HFFc6 (cell line): ENCODE measurements at regions not wholly inside any gene's neighbourhood (a gene's known extent, or its start where the extent isn't known, plus 50 kb on each side); places are given as distances from the start of the nearest gene placed in this dataset.

Experiments used
- DNase-seq: peaks from one replicate; pipeline ENCODE4 v3.0.0-alpha.2; 2018
- H3K27ac Mint-ChIP-seq: 2 replicates; pipeline ENCODE4 v1.8.0; 2020; ENCODE audit warnings: mild to moderate bottlenecking, mixed read lengths
- H3K27me3 Mint-ChIP-seq: 2 replicates; pipeline ENCODE4 v1.8.0; 2021; ENCODE audit warnings: mild to moderate bottlenecking, moderate library complexity, mixed read lengths; ENCODE audit not compliant: insufficient read depth
- H3K36me3 Mint-ChIP-seq: 2 replicates; pipeline ENCODE4 v1.8.0; 2021; ENCODE audit warnings: low read depth, mixed read lengths
- H3K4me1 Mint-ChIP-seq: 2 replicates; pipeline ENCODE4 v1.8.0; 2020; ENCODE audit warnings: low read depth, mixed read lengths
- H3K4me3 Mint-ChIP-seq: 2 replicates; pipeline ENCODE4 v1.8.0; 2020; ENCODE audit warnings: mild to moderate bottlenecking, moderate library complexity, mixed read lengths
- H3K9me3 Mint-ChIP-seq: 2 replicates; pipeline ENCODE4 v1.8.0; 2020; ENCODE audit warnings: mild to moderate bottlenecking, mixed read lengths
- CTCF ChIP-seq: fragments of 200-600 bp; sonication (generic); IDR thresholded peaks from 2 replicates; pipeline ENCODE4 v1.5.0; 2021; ENCODE audit warnings: antibody characterized with exemption, mild to moderate bottlenecking

DNA sequence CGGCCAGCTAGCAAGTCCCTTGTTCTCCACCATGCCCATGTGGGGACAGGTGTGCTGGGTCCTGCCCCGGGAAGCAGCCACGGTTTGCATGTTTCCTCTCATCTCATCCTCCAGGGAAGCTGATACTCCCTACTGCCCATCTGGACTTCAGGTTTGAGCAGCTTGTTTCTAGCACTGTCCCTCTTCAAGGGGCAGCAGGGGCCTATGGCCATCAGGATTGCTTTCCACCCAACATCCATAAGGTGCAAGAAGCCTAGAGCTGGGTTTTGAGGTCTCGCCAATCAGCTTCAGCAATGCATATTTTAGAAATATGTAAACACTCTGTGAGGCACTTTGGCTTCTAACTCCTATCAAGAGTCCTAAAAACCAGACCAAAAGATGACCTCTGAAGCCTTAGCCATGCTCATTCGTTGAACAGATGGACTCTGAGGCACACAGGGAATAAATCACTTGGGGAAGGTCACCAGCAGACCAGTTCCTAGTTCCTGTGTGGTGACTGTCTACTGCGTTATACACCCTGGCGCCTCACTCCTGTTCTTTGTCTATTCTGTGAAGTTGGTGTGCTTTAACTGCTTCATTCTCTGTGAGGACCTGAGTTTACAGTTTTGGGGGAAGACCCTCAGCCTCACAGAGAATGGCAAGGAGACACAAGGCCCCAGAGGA lies 192.6 kb upstream of the TWIST2 start:
- Mint-ChIP-seq H3K9me3 (no peaks in the 10 kb centered on the region), H3K36me3 (no peaks in the 10 kb centered on the region), H3K27ac (no peak overlapping the region), H3K4me3 (no peak overlapping the region), H3K27me3 (peaks cover 50% of the 10 kb centered on the region), H3K4me1 (no peaks in the 10 kb centered on the region; the same call in 1 of the 2 replicates)
- no peak for TF ChIP-seq CTCF
- no peak for DNase-seq

- TF ChIP-seq CTCF: no peak
- Mint-ChIP-seq H3K27me3 (peaks cover 44% of the 10 kb centered on the region), H3K4me1 (no peaks in the 10 kb centered on the region; the same call in 1 of the 2 replicates), H3K9me3 (peaks cover 1% of the 10 kb centered on the region; the same call in 1 of the 2 replicates), H3K27ac (no peak overlapping the region), H3K36me3 (no peaks in the 10 kb centered on the region), H3K4me3 (no peak overlapping the region)
- no peak for DNase-seq
These were observed 191.7 kb upstream of the TWIST2 start for GRCh38 chr2:238655974-238656722.

DNA sequence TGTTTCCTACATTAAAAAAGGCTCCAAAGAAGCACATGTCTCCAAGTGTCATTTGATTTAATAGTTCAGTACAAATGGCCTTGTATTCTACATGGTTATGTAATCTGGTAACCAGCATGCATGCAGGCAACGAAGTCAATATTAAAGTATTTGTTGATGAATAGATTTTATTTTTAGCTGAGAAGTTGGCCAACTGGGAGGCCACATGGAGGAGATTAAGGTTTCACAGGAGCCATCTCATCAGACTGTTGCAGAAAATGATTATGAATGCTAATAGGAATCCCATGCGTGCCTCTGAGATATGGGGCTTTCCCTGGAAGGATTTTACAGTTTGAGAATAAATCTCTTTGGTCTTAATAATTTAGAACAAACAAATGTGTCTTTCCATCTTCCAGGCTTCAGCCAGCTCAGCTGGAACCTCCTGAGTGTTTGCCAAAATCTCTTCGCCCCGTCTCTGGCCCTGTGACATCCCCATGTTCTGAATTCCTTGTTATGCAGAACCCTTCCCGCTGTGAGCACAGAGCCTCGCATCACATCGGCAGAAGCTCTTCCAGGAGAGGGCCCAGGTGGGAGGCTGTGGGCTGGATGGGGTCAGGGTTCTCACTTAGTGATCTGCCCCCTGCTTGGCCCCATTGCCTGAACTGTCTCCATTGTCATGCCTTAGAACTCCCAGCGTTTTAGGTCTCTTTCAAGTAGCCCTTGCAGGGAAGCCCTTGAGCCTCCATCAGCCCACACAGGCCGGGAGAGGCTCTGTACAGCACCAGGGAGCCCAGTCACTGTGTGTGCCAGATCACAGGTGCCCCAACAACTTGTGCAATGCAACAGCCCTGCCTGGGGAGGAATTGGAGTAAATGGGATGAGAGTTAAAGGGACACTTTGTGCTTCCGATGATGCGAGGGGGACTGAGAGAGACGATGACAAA lies 190.5 kb upstream of the TWIST2 start:
- H3K4me1 Mint-ChIP-seq: no peaks in the 10 kb centered on the region; the same call in 1 of the 2 replicates
- H3K27me3 Mint-ChIP-seq: peaks cover 41% of the 10 kb centered on the region
- H3K27ac Mint-ChIP-seq: no peak overlapping the region
- DNase-seq: no peak
- no peaks in the 10 kb centered on the region for H3K36me3 Mint-ChIP-seq
- no peak overlapping the region for H3K4me3 Mint-ChIP-seq
- TF ChIP-seq CTCF: no peak
- H3K9me3 Mint-ChIP-seq: peaks cover 4% of the 10 kb centered on the region; the same call in 1 of the 2 replicates

DNA sequence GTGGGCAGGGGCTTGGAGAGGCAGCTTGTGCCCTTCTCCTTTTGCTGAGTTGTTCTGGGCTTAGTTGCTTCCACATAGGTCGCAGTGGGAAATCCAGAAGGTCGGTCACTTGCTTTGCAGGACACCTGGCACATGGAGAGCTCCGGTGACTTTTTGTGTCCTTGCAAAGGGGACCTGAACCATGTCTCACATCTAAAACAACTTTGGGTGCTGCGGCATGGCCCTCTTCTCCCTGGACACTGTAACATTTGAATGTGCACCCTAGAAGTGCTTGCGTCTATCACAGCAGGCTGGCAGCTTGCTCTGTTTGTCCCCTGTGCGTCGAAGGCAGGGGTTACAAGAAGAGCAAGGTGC lies 189.9 kb upstream of the TWIST2 start:
- no peak for DNase-seq
- Mint-ChIP-seq H3K27ac (no peak overlapping the region), H3K4me3 (no peak overlapping the region), H3K9me3 (peaks cover 4% of the 10 kb centered on the region; the same call in 1 of the 2 replicates), H3K27me3 (peaks cover 41% of the 10 kb centered on the region), H3K36me3 (no peaks in the 10 kb centered on the region), H3K4me1 (no peaks in the 10 kb centered on the region; the same call in 1 of the 2 replicates)
- TF ChIP-seq CTCF: no peak

DNA sequence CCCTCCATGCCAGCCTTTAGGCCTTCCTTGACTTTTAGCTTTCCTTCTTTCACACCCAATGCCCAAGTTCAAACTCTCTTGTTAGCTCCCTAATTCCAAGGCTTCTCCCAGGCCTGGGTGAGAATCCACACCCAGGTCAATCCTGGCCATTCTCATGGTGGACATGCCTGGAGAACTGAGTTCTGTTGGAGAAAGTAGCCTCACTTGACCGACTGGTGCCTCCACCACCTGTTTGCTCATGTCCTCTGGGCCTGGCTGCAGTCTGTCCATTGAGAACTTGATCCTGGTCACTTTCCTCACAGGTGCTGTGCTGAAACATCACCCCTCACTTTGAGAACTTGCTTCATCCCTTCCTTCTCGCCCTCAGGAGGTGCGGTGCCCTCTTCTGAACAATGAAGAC lies 189.1 kb upstream of the TWIST2 start:
- H3K4me1 Mint-ChIP-seq: no peaks in the 10 kb centered on the region; the same call in 1 of the 2 replicates
- H3K9me3 Mint-ChIP-seq: peaks cover 4% of the 10 kb centered on the region; the same call in 1 of the 2 replicates
- peaks cover 42% of the 10 kb centered on the region for H3K27me3 Mint-ChIP-seq
- no peak overlapping the region for H3K27ac Mint-ChIP-seq
- no peak for DNase-seq
- no peak overlapping the region for H3K4me3 Mint-ChIP-seq
- TF ChIP-seq CTCF: no peak
- H3K36me3 Mint-ChIP-seq: no peaks in the 10 kb centered on the region
